MM.1S (cell line): ENCODE measurements at regions not wholly inside any gene's neighbourhood (a gene's known extent, or its start where the extent isn't known, plus 50 kb on each side); places are given as distances from the start of the nearest gene placed in this dataset.

Experiments
- CTCF ChIP-seq: fragments of 300-600 bp; sonication (generic); IDR thresholded peaks from 2 replicates; pipeline ENCODE4 v1.5.1; 2016; ENCODE audit warnings: antibody characterized with exemption, low read length, mixed read lengths
- EZH2 ChIP-seq: fragments of 300-600 bp; sonication (generic); optimal IDR thresholded peaks from 2 replicates; pipeline ENCODE3; 2017; ENCODE audit warnings: low read depth, mild to moderate bottlenecking, antibody characterized with exemption, low read length, mixed read lengths
- EZH2phosphoT487 ChIP-seq: fragments of 300-600 bp; sonication (generic); IDR thresholded peaks from 2 replicates; pipeline ENCODE4 v1.6.1; 2018; ENCODE audit warnings: antibody characterized with exemption, low read length

GRCh38 chr2:5794012-5794411 is 101.8 kb downstream of the SOX11 start:
- TF ChIP-seq CTCF (no peak), EZH2 (no peak), EZH2phosphoT487 (no peak)
